ENCODE measurements at regions not wholly inside any gene's neighbourhood (a gene's known extent, or its start where the extent isn't known, plus 50 kb on each side); places are given as distances from the start of the nearest gene placed in this dataset.

DNA sequence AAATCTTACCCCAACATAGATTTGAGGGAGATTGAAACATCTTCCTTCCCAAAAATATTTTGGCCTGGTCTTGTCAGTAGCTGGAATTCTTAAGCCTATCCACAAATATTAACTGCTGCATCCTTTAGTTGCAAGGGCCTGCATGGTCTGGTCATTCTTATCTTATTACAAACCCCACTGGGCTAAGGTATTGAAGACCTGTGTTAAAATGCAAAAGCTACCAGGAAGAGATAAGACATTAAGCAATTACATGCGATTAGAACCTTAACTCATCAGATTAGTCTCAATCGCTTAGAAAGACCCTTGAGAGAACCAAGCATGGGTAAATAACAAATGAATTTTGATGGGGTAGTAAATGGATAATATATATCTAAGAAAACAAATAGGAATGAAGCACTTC lies 426.6 kb downstream of the FRK start:
- H3K4me3 ChIP-seq (ENCODE audit: low read depth in 2 of 2, low read length in 1 of 2) = no peak overlapping the region
- H4K20me1 ChIP-seq (ENCODE audit: insufficient read depth) = no peaks in the 10 kb centered on the region
- no peak overlapping the region for H3K9ac ChIP-seq
- H3F3A ChIP-seq (replicated peaks; ENCODE audit: insufficient read depth) = no peaks in the 10 kb centered on the region
- no peak for DNase-seq
- POLR2A ChIA-PET = no interaction called here
- H3K79me2 ChIP-seq (ENCODE audit: insufficient read depth) = no peaks in the 10 kb centered on the region
- no peak overlapping the region for H3K27ac ChIP-seq (ENCODE audit: low read depth in 2 of 2, low read length in 1 of 2)
- CTCF ChIA-PET = interaction anchor here (0.8 kb wide), 1 partner anchor 133 kb away, joined by 3 read pairs; no protein-coding TSS in a partner anchor
- H3K9me3 ChIP-seq = no peaks in the 10 kb centered on the region
- no peaks in the 10 kb centered on the region for H3K27me3 ChIP-seq (ENCODE audit: insufficient read depth)
- H3K4me2 ChIP-seq = no peak overlapping the region
- no peaks in the 10 kb centered on the region for H3K36me3 ChIP-seq (replicated peaks in 1 of 2; ENCODE audit: control insufficient read depth in 1 of 2, insufficient read depth in 2 of 2, low read length in 1 of 2)
- WGBS (ENCODE audit: low lambda C conversion rate) = 77% methylated on average over 2 of the region's 2 CpGs
- no peaks in the 10 kb centered on the region; a peak in 1 of 4 replicates for H3K4me1 ChIP-seq (ENCODE audit: control insufficient read depth in 1 of 2, insufficient read depth in 2 of 2, low read depth in 1 of 2, low read length in 1 of 2)
- TF ChIP-seq FOSL2 (IDR thresholded peaks at IDR 0.05; ENCODE audit: borderline replicate concordance, low read depth) (no peak), SMC3 (IDR thresholded peaks at IDR 0.05; ENCODE audit: low read depth, low read length) (no peak), EZH2phosphoT487 (IDR thresholded peaks at IDR 0.05; ENCODE audit: borderline replicate concordance, low read depth) (no peak)
- TF ChIP-seq, protein P1, sequence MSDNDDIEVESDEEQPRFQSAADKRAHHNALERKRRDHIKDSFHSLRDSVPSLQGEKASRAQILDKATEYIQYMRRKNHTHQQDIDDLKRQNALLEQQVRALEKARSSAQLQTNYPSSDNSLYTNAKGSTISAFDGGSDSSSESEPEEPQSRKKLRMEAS (IDR thresholded peaks at IDR 0.05; ENCODE audit: low read depth) = no peak
- H3K9me2 ChIP-seq = no peaks in the 10 kb centered on the region
- H2AFZ ChIP-seq (ENCODE audit: low read depth) = no peak overlapping the region

DNA sequence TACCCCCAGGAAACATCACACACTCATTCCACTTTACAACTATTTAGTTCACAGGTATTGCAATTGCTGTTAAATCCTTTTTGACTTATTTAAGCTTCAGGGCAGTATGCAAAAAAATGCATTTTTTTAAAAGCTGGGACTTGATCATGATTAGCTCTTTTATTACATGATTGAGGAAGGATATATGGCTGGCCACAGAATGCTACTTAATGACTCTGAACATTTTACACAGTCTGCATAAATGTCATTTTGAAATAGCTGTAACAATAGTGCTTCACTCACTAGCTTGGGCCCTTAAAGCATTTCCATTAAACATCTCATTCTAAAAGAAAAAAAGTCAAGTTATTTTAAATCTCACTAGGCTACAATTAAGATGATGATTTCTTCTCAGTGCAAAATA lies 429.7 kb downstream of the FRK start:
- H3K27ac ChIP-seq (ENCODE audit: low read depth in 2 of 2, low read length in 1 of 2) = no peak overlapping the region
- no peak overlapping the region for H3K4me2 ChIP-seq
- CTCF ChIA-PET = no interaction called here
- H3F3A ChIP-seq (replicated peaks; ENCODE audit: insufficient read depth) = no peaks in the 10 kb centered on the region
- no peak overlapping the region for H2AFZ ChIP-seq (ENCODE audit: low read depth)
- no peak overlapping the region for H3K9ac ChIP-seq
- no peaks in the 10 kb centered on the region for H3K9me2 ChIP-seq
- no peaks in the 10 kb centered on the region for H3K36me3 ChIP-seq (replicated peaks in 1 of 2; ENCODE audit: control insufficient read depth in 1 of 2, insufficient read depth in 2 of 2, low read length in 1 of 2)
- no peak overlapping the region for H3K4me3 ChIP-seq (ENCODE audit: low read depth in 2 of 2, low read length in 1 of 2)
- H3K4me1 ChIP-seq (ENCODE audit: control insufficient read depth in 1 of 2, insufficient read depth in 2 of 2, low read depth in 1 of 2, low read length in 1 of 2) = no peaks in the 10 kb centered on the region; a peak in 1 of 4 replicates
- no peak for DNase-seq
- H3K9me3 ChIP-seq = no peaks in the 10 kb centered on the region
- H3K27me3 ChIP-seq (ENCODE audit: insufficient read depth) = no peaks in the 10 kb centered on the region
- TF ChIP-seq, protein P2, sequence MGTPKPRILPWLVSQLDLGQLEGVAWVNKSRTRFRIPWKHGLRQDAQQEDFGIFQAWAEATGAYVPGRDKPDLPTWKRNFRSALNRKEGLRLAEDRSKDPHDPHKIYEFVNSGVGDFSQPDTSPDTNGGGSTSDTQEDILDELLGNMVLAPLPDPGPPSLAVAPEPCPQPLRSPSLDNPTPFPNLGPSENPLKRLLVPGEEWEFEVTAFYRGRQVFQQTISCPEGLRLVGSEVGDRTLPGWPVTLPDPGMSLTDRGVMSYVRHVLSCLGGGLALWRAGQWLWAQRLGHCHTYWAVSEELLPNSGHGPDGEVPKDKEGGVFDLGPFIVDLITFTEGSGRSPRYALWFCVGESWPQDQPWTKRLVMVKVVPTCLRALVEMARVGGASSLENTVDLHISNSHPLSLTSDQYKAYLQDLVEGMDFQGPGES (IDR thresholded peaks at IDR 0.05; ENCODE audit: low read depth, low read length) = no peak
- no peak for TF ChIP-seq CHD2 (IDR thresholded peaks at IDR 0.05; ENCODE audit: low read length, partially characterized antibody)
- no peak for TF ChIP-seq GABPA (IDR thresholded peaks at IDR 0.05; ENCODE audit: low read depth)
- no peak for TF ChIP-seq ELF1 (IDR thresholded peaks at IDR 0.05)
- TF ChIP-seq, protein P3, sequence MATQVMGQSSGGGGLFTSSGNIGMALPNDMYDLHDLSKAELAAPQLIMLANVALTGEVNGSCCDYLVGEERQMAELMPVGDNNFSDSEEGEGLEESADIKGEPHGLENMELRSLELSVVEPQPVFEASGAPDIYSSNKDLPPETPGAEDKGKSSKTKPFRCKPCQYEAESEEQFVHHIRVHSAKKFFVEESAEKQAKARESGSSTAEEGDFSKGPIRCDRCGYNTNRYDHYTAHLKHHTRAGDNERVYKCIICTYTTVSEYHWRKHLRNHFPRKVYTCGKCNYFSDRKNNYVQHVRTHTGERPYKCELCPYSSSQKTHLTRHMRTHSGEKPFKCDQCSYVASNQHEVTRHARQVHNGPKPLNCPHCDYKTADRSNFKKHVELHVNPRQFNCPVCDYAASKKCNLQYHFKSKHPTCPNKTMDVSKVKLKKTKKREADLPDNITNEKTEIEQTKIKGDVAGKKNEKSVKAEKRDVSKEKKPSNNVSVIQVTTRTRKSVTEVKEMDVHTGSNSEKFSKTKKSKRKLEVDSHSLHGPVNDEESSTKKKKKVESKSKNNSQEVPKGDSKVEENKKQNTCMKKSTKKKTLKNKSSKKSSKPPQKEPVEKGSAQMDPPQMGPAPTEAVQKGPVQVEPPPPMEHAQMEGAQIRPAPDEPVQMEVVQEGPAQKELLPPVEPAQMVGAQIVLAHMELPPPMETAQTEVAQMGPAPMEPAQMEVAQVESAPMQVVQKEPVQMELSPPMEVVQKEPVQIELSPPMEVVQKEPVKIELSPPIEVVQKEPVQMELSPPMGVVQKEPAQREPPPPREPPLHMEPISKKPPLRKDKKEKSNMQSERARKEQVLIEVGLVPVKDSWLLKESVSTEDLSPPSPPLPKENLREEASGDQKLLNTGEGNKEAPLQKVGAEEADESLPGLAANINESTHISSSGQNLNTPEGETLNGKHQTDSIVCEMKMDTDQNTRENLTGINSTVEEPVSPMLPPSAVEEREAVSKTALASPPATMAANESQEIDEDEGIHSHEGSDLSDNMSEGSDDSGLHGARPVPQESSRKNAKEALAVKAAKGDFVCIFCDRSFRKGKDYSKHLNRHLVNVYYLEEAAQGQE (IDR thresholded peaks at IDR 0.05; ENCODE audit: low read depth, low read length) = no peak
- no peak for TF ChIP-seq FOXJ3 (CRISPR knock-in tag; IDR thresholded peaks at IDR 0.05)
- TF ChIP-seq NRF1 (IDR thresholded peaks at IDR 0.05; ENCODE audit: low read depth, low read length) = no peak
- no peak for TF ChIP-seq TEAD4 (IDR thresholded peaks at IDR 0.05; ENCODE audit: borderline replicate concordance, insufficient read depth)
- no peak for TF ChIP-seq MXI1 (IDR thresholded peaks at IDR 0.05; ENCODE audit: low read depth, low read length)
- TF ChIP-seq, protein P4, sequence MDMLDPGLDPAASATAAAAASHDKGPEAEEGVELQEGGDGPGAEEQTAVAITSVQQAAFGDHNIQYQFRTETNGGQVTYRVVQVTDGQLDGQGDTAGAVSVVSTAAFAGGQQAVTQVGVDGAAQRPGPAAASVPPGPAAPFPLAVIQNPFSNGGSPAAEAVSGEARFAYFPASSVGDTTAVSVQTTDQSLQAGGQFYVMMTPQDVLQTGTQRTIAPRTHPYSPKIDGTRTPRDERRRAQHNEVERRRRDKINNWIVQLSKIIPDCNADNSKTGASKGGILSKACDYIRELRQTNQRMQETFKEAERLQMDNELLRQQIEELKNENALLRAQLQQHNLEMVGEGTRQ (IDR thresholded peaks at IDR 0.05; ENCODE audit: borderline replicate concordance, low read depth, low read length) = no peak
- TF ChIP-seq FOSL2 (IDR thresholded peaks at IDR 0.05; ENCODE audit: borderline replicate concordance, low read depth) = no peak
- no peak for TF ChIP-seq RFX5 (IDR thresholded peaks at IDR 0.05; ENCODE audit: low read length)
- no peak for TF ChIP-seq TAF1 (IDR thresholded peaks at IDR 0.05; ENCODE audit: borderline replicate concordance, low read depth, low read length)
- no peak for TF ChIP-seq RCOR1 (IDR thresholded peaks at IDR 0.05; ENCODE audit: low read length)
- no peak for TF ChIP-seq POLR2AphosphoS5 (IDR thresholded peaks at IDR 0.05; ENCODE audit: low read depth, low read length)
- no peak for TF ChIP-seq RAD21 (IDR thresholded peaks at IDR 0.05; ENCODE audit: low read length)
- no peak for TF ChIP-seq SIN3A (IDR thresholded peaks at IDR 0.05; ENCODE audit: borderline replicate concordance, low read depth, low read length)
- H3K79me2 ChIP-seq (ENCODE audit: insufficient read depth) = no peaks in the 10 kb centered on the region
- POLR2A ChIA-PET = no interaction called here
- H4K20me1 ChIP-seq (ENCODE audit: insufficient read depth) = no peaks in the 10 kb centered on the region

Measured in SK-N-SH (cell line).